ENCODE measurements at regions not wholly inside any gene's neighbourhood (a gene's known extent, or its start where the extent isn't known, plus 50 kb on each side); places are given as distances from the start of the nearest gene placed in this dataset.

DNA sequence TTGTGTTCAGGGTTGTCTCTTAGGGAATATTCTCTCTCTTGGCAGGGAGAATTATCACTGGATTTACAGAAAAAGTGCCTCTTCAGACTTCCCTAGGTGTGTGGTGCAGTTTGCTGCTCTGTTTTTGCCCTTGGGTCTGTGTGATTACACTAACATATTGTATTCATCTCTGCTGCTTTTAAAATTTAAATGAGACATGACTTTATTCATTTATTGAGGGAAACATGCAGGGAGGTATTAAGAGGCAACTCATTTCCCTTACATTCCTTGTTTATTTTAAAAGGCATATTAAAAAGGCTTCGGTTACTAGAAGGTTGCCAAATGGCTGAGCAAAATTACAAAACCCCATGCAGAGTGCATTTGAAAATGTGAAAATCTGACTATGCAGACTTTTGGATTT is 135.1 kb upstream of the GEMIN8 start:
- no peak for TF ChIP-seq POLR2A (IDR thresholded peaks at IDR 0.05)
- TF ChIP-seq, protein P1, sequence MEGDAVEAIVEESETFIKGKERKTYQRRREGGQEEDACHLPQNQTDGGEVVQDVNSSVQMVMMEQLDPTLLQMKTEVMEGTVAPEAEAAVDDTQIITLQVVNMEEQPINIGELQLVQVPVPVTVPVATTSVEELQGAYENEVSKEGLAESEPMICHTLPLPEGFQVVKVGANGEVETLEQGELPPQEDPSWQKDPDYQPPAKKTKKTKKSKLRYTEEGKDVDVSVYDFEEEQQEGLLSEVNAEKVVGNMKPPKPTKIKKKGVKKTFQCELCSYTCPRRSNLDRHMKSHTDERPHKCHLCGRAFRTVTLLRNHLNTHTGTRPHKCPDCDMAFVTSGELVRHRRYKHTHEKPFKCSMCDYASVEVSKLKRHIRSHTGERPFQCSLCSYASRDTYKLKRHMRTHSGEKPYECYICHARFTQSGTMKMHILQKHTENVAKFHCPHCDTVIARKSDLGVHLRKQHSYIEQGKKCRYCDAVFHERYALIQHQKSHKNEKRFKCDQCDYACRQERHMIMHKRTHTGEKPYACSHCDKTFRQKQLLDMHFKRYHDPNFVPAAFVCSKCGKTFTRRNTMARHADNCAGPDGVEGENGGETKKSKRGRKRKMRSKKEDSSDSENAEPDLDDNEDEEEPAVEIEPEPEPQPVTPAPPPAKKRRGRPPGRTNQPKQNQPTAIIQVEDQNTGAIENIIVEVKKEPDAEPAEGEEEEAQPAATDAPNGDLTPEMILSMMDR (IDR thresholded peaks at IDR 0.05): no peak
